ENCODE measurements at regions not wholly inside any gene's neighbourhood (a gene's known extent, or its start where the extent isn't known, plus 50 kb on each side); places are given as distances from the start of the nearest gene placed in this dataset.

DNA sequence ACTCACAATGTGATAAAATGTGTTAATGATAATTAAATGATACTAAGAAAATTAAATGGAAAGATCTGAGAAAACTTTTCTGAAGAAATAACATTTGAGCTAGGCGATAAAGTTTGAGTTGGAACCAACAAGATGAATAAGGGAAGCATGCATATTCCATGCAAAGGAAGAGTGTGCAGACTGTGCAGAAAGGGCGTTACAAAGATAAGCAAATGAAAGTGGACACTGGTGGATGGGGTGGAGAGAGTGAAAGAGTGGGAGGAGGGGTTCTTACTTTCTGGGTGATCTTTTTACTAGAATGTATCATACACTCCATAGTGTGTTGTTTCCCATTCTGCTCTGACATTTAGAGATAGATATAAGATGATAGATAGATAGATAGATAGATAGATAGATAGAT, 138.7 kb downstream of the HTR1A start:
- no peak for TF ChIP-seq EP300 (IDR thresholded peaks at IDR 0.05; ENCODE audit: low read depth)
- TF ChIP-seq, protein P1, sequence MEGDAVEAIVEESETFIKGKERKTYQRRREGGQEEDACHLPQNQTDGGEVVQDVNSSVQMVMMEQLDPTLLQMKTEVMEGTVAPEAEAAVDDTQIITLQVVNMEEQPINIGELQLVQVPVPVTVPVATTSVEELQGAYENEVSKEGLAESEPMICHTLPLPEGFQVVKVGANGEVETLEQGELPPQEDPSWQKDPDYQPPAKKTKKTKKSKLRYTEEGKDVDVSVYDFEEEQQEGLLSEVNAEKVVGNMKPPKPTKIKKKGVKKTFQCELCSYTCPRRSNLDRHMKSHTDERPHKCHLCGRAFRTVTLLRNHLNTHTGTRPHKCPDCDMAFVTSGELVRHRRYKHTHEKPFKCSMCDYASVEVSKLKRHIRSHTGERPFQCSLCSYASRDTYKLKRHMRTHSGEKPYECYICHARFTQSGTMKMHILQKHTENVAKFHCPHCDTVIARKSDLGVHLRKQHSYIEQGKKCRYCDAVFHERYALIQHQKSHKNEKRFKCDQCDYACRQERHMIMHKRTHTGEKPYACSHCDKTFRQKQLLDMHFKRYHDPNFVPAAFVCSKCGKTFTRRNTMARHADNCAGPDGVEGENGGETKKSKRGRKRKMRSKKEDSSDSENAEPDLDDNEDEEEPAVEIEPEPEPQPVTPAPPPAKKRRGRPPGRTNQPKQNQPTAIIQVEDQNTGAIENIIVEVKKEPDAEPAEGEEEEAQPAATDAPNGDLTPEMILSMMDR (IDR thresholded peaks at IDR 0.05), result no peak

Measured in transverse colon (tissue), 3 donors.